Neural progenitor cell (in vitro differentiated cells): ENCODE measurements at regions not wholly inside any gene's neighbourhood (a gene's known extent, or its start where the extent isn't known, plus 50 kb on each side); places are given as distances from the start of the nearest gene placed in this dataset.
"Not testable (repeated sequence)": the region's sequence is repeated elsewhere in the genome, so short reads cannot be mapped to it uniquely, and the experiment has no call there.

Experiments
- CTCF ChIP-seq: fragments of 200-600 bp; sonication (generic); IDR thresholded peaks from 2 replicates; pipeline ENCODE4 v1.5.1; 2017; ENCODE audit warnings: antibody characterized with exemption, mild to moderate bottlenecking
- EZH2 ChIP-seq: fragments of 200-600 bp; sonication (generic); IDR thresholded peaks from 2 replicates; pipeline ENCODE4 v1.6.1; 2017; ENCODE audit warnings: antibody characterized with exemption, mild to moderate bottlenecking, moderate library complexity
- EZH2phosphoT487 ChIP-seq: fragments of 200-600 bp; sonication (generic); IDR thresholded peaks from 2 replicates; pipeline ENCODE4 v1.6.1; 2017; ENCODE audit warnings: antibody characterized with exemption

GRCh38 chr20:29392853-29393252, 1864.6 kb upstream of the DEFB115 start:
- not testable (repeated sequence) for TF ChIP-seq CTCF, EZH2phosphoT487, EZH2
